GM13976 (cell line): ENCODE measurements at regions not wholly inside any gene's neighbourhood (a gene's known extent, or its start where the extent isn't known, plus 50 kb on each side); places are given as distances from the start of the nearest gene placed in this dataset.
A peak's percentile ranks its signal among the peaks of the same experiment; 100 is the strongest.

Source experiments
- DNase-seq: peaks from one replicate; pipeline ENCODE4 v3.0.0; 2012; ENCODE audit warnings: low spot score
- in situ Hi-C: fragments of 300-500 bp; cut with MboI; formaldehyde crosslinking; loops from one replicate; pipeline ENCODE4 v1.12.0; 2022; ENCODE audit warnings: low sequenced_read_pairs, mixed read lengths, inconsistent platforms; ENCODE audit not compliant: unreplicated experiment
- TF ChIP-seq, protein P1 (sequence below): IDR thresholded peaks from 2 replicates; pipeline ENCODE4 v1.5.1; 2012; ENCODE audit warnings: borderline replicate concordance, mild to moderate bottlenecking; ENCODE audit not compliant: insufficient read depth; ENCODE audit errors: extremely low read depth, missing control alignments, control extremely low read depth

DNA sequence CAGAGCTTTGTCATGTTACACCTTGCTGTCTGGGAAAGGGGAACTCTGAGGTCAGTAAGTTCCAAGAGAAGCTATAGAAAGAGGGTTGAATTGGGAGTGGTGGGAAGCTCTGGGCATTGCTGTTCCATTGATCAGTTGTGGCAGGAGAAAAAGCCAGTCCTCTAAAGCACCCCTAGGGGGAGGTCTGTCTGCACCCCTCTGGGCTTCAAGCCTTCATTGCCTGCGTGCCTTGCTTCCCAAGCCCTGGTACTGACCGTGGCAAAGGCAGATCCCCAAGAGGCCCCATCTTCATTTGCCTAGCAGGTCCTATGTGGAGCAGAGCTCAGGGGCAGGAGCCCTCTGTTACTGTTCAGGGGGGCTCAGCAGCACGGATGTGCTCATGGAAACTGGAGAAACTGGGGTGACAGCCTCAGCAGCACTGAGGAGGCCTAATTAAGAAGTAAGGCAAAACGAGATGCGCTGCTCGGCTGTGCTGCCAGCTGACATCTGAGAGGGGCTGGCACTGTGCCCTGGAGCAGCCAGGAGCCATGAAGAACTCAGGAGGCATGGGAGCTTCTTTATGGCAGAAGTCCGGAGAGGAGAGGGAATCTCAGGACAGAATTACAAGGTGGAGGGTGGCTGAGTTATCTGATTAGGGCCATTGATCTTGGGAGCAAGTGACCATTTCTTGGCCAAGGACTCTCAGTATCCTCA lies 270.9 kb downstream of the RPLP1 start:
- in situ Hi-C loops: no loop called here
- DNase-seq: no peak
- TF ChIP-seq, protein P1, sequence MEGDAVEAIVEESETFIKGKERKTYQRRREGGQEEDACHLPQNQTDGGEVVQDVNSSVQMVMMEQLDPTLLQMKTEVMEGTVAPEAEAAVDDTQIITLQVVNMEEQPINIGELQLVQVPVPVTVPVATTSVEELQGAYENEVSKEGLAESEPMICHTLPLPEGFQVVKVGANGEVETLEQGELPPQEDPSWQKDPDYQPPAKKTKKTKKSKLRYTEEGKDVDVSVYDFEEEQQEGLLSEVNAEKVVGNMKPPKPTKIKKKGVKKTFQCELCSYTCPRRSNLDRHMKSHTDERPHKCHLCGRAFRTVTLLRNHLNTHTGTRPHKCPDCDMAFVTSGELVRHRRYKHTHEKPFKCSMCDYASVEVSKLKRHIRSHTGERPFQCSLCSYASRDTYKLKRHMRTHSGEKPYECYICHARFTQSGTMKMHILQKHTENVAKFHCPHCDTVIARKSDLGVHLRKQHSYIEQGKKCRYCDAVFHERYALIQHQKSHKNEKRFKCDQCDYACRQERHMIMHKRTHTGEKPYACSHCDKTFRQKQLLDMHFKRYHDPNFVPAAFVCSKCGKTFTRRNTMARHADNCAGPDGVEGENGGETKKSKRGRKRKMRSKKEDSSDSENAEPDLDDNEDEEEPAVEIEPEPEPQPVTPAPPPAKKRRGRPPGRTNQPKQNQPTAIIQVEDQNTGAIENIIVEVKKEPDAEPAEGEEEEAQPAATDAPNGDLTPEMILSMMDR: no peak

DNA sequence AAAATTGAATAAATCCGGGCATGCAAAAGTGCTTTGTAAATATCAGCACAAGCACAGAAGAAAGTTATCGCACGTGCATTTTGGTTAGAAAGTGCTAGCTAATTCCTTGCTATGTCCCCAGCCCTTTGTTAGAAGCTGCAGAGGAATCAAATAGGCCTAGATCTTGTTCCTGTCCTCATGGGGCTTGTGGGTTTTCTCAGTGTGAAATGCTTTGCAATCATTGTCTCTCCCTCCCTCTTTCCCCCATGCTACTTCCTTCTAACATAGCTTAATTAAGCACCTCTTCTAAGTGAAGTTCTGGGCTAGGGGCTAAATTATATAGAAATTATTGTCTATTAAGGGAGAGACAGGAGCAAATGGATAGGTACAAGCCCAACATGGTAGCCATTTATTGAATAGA lies 271.7 kb downstream of the RPLP1 start:
- in situ Hi-C loops: no loop called here
- TF ChIP-seq, protein P1: no peak

DNA sequence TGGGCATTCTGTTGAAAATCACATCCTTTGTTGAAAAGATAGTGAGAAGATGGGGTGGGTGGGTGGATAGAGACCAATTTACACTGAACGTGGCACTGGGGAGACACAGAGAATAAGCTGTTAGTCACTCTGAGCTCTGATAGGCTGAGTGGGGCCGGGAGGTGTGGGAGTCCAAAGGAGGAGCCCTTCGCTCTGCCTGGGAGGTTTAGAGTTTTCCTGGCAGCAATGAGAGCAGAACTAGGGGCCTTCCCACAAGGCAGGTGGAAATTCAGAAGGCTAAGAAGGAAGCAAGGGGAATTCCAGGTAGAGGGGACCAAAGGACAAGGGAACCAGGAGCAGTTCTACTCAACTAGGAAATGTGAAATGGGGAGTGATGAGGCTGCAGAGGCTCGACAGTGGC lies 272.7 kb downstream of the RPLP1 start:
- TF ChIP-seq, protein P1: no peak
- no peak for DNase-seq
- in situ Hi-C loops: loop anchor here (25.0 kb wide), 1 partner anchor 762 kb away; no protein-coding TSS in a partner anchor

More for the DNA sequence above, 271.7 kb downstream of the RPLP1 start:
- no peak for DNase-seq

DNA sequence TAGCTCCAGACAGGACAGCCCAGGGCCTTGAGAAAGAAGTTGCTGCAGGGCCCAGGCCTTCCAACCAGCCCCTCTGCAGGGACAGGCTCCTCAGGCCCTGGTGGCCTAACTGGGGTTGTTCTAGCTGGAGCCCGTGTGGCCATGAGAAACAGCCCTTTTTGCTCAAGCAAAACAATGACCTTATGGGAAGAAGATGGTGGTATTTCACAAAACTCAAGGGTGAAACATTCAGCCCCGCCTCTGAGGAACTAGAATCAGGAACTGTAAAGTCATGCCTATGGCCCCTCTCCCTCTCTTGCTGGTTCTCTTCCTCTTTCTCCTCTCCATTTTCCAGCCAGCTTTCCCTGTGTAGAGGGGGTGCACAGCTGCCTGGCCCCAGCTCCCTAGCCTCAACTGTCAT lies 273.3 kb downstream of the RPLP1 start:
- no peak for DNase-seq
- TF ChIP-seq, protein P1: no peak
- in situ Hi-C loops: loop anchor here (25.0 kb wide), 1 partner anchor 761 kb away; no protein-coding TSS in a partner anchor

DNA sequence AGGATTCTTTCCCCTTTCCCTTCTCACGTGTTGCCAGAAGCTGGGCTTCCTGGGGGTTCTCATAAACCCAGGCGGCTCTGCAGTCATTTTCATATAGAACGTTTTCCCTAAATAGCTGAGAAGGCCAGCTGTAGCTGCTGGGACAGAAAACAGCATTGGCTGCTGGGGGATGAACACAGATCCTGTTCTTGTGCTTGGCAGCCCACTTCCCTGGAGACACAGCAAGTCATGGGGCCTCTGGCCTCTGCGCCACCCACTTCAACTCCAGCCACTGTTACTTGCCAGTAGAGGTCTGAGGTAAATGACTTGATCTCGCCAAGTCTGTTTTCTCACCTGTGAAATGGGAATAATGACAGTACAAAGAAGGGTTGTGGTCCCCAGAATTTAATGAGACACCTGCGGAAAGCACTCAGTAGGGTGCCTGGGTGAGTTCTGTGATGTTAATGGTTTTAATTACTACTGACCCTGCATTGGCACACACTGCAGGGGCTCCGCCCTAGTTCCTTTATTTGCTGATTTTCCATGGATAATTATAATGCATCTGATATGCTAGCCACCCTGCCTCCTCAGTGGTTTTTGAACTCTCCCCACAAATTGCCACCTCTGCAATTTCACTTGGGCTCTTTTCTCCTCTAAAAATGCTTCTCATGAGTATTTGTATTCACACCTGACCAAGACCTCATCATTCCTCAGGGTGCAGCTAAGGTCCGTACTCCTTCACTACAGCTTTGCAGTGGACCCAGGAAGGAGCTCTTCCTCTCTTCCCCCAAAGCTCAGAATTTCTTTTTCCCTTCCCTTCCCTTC lies 274.7 kb downstream of the RPLP1 start:
- in situ Hi-C loops: loop anchor here (25.0 kb wide), 1 partner anchor 760 kb away; no protein-coding TSS in a partner anchor
- DNase-seq: no peak

DNA sequence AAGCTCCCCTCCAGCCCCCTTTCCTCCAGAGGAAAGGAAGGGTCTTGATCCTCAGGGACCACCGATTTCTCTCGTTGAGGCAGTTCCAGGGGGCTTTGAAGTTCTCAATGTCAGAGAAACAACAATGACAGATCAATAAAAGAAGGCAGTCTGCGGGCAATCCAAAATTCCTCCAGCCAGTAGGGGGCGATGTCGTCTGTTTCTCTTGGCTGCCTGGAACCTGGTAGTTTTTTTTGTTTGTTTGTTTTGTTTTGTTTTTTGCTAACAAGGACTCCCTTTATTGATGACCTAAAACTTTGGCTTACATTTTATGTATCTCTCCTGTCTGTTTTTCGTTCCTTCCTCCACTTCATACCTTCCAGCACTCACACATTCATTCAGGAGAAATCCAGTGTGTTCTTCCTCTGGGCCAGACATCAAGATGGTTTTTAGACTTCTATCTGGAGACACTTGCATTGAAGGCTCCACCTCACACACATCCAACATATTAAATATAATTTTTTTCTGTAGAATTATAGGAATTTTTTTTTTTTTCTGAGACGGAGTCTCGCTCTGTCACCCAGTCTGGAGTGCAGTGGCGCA lies 276.6 kb downstream of the RPLP1 start:
- DNase-seq: peak; percentile 69
- in situ Hi-C loops: loop anchor here (25.0 kb wide), 1 partner anchor 758 kb away; no protein-coding TSS in a partner anchor
- TF ChIP-seq, protein P1: peak; percentile 66

More for the DNA sequence above, 274.7 kb downstream of the RPLP1 start:
- TF ChIP-seq, protein P1: no peak
